Heart right ventricle (tissue), 16 donors: ENCODE measurements at regions not wholly inside any gene's neighbourhood (a gene's known extent, or its start where the extent isn't known, plus 50 kb on each side); places are given as distances from the start of the nearest gene placed in this dataset.

ENCODE experiments used
- ATAC-seq, 8 donors: fragments of 200-7000 bp; cut with Tn5 transposase; one replicate each; pipeline ENCODE4 v1.9.1; 2020; ENCODE audit warnings: mild to moderate bottlenecking in 8 of 8, moderate library complexity in 8 of 8, moderate number of reproducible peaks in 1 of 8
- DNase-seq, 2 donors: peaks; one replicate each; pipeline ENCODE4 v3.0.0-alpha.2; 2020
- H3K27ac ChIP-seq, 10 donors: fragments of 200-600 bp; sonication (generic) in 2 of 10; one replicate each; pipeline versions ENCODE4 v1.5.0 to v1.8.0; 2020 to 2022; ENCODE audit warnings: mild to moderate bottlenecking in 3 of 10
- H3K27me3 ChIP-seq, 7 donors: fragments of 200-600 bp; one replicate each; pipeline ENCODE4 v1.8.0; 2021 to 2022; ENCODE audit warnings: mild to moderate bottlenecking in 2 of 7
- H3K36me3 ChIP-seq, 9 donors: fragments of 200-600 bp; sonication (generic) in 1 of 9; one replicate each; pipeline versions ENCODE4 v1.5.0 to v1.8.0; 2020 to 2022; ENCODE audit warnings: mild to moderate bottlenecking in 2 of 9
- H3K4me1 ChIP-seq, 9 donors: fragments of 200-600 bp; sonication (generic) in 1 of 9; one replicate each; pipeline versions ENCODE4 v1.5.0 to v1.8.0; 2020 to 2022; ENCODE audit warnings: mild to moderate bottlenecking in 4 of 9
- H3K4me3 ChIP-seq, 10 donors: fragments of 200-600 bp; sonication (generic) in 2 of 10; one replicate each; pipeline versions ENCODE4 v1.5.0 to v1.8.0; 2020 to 2022; ENCODE audit warnings: mild to moderate bottlenecking in 7 of 10, moderate library complexity in 2 of 10
- H3K9me3 ChIP-seq, 11 donors: fragments of 200-600 bp in 10 of 11; sonication (generic) in 2 of 11; one replicate each; pipeline versions ENCODE4 v1.5.0 to v1.8.0; 2013 to 2022; ENCODE audit warnings: mild to moderate bottlenecking in 2 of 11, control low read depth in 1 of 11, moderate library complexity in 1 of 11
- CTCF ChIP-seq, 9 donors: fragments of 200-600 bp; sonication (generic) in 2 of 9; IDR thresholded peaks; one replicate each; pipeline versions ENCODE4 v1.5.0 to v1.8.0; 2021 to 2022; ENCODE audit warnings: antibody characterized with exemption in 9 of 9, mild to moderate bottlenecking in 5 of 9, moderate library complexity in 1 of 9
- WGBS, 2 donors: extraction: QIAGEN DNeasy Blood & Tissue Kit; methylation state at CpG; one replicate each; pipeline ENCODE4 v1.1.7; 2013; ENCODE audit warnings: inconsistent platforms in 1 of 2; 5-methylcytosine and 5-hydroxymethylcytosine counted together
- intact Hi-C, 10 donors: fragments of 100-400 bp; cut with DNase I; formaldehyde crosslinking; loops; one replicate each; pipeline versions ENCODE4 v1.11.1 to v1.14.2; 2022
- donor health status: Arrhythmogenic right ventricular cardiomyopathy.
- donor health status: ischemic (EF 13 %, LVEDD 7.1; RV severe dilation, severe dysfunction).
- donor health status: healthy with polysubstance abuse.
- donor health status: DM: no; HTN: yes; CAD: no.
- donor health status: DM: no; HTN: no; CAD: no.
- donor health status: ischemic (EF 25% LVEDD 6.9; RV normal size, moderate dysfunction).
- donor health status: ischemic (EF 25% LVEDD 5.7; RV mildly dilated, moderate dysfunction).
- donor health status: healthy.
- donor health status: DM: yes; HTN: yes; CAD: no.
- donor health status: Ischemic cardiomyopathy.
- donor health status: ischemic (EF 35%, LVEDD 5.7; RV mildly dilated, moderate dysfunction).
- donor health status: nonischemic (EF 11% LVEDD 7.7; RV severe dilation, severe dysfunction).
- donor health status: DM: yes; HTN: yes; CAD: no.
- donor health status: PGD.
- donor health status: ischemic (EF 29% LVEDD 5.4; RV normal size, mild dysfunction).
- donor health status: nonischemic (EF 23%, LVEDD 6.1; RV moderate dilation, normal function).

DNA sequence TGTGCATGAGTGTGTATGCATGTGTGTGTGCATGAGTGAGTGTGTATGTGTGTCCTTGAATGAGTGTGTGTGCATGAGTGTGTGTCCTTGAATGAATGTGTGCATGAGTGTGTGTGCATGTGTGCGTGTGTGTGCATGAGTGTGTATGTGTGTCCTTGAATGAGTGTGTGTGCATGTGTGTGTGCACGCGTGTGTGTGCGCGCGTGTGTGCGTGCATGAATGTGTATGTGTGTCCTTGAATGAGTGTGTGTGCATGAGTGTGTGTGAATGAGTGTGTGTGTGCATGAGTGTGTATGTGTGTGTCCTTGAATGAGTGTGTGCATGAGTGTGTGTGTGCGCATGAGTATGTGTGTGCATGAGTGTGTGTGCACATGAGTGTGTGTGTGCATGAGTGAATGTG lies 271.9 kb downstream of the RNF144A start:
- no peak for TF ChIP-seq CTCF (IDR thresholded peaks at IDR 0.05)
- 72 to 78% methylated on average over 8 of the region's 8 CpGs for WGBS, 2 donors
- DNase-seq (no peak), ATAC-seq (no peak)
- no peaks in the 10 kb centered on the region for H3K4me1 ChIP-seq
- H3K36me3 ChIP-seq, result no peaks in the 10 kb centered on the region
- no peak overlapping the region for H3K27ac ChIP-seq
- intact Hi-C loops, result no loop called here
- peaks cover 0 to 4% (median 0%) of the 10 kb centered on the region in 7 donors for H3K27me3 ChIP-seq
- no peaks in the 10 kb centered on the region for H3K9me3 ChIP-seq
- no peak overlapping the region for H3K4me3 ChIP-seq

GRCh38 chr2:7190587-7191324 lies 273.5 kb downstream of the RNF144A start:
- ATAC-seq, result no peak
- no peaks in the 10 kb centered on the region for H3K36me3 ChIP-seq
- no peak overlapping the region for H3K27ac ChIP-seq
- H3K9me3 ChIP-seq, result no peaks in the 10 kb centered on the region
- intact Hi-C loops, result no loop called here
- no peaks in the 10 kb centered on the region for H3K4me1 ChIP-seq
- DNase-seq, result no peak
- no peak for TF ChIP-seq CTCF (IDR thresholded peaks at IDR 0.05)
- no peak overlapping the region for H3K4me3 ChIP-seq
- H3K27me3 ChIP-seq, result peaks cover 0 to 4% (median 0%) of the 10 kb centered on the region in 7 donors
- WGBS, 2 donors, result 78 to 84% methylated on average over 5 of the region's 5 CpGs

- 20 to 32% methylated on average over 4 of the region's 4 CpGs for WGBS, 2 donors
- peaks cover 0 to 4% (median 0%) of the 10 kb centered on the region in 7 donors for H3K27me3 ChIP-seq
- H3K27ac ChIP-seq, result no peak overlapping the region
- no peaks in the 10 kb centered on the region for H3K36me3 ChIP-seq
- no peak overlapping the region for H3K4me3 ChIP-seq
- no peak for DNase-seq
- TF ChIP-seq CTCF (IDR thresholded peaks at IDR 0.05), result no peak
- no peaks in the 10 kb centered on the region for H3K9me3 ChIP-seq
- ATAC-seq, result no peak
- intact Hi-C loops, result no loop called here
- H3K4me1 ChIP-seq, result no peaks in the 10 kb centered on the region
These were observed 274.7 kb downstream of the RNF144A start for GRCh38 chr2:7191932-7192331.

DNA sequence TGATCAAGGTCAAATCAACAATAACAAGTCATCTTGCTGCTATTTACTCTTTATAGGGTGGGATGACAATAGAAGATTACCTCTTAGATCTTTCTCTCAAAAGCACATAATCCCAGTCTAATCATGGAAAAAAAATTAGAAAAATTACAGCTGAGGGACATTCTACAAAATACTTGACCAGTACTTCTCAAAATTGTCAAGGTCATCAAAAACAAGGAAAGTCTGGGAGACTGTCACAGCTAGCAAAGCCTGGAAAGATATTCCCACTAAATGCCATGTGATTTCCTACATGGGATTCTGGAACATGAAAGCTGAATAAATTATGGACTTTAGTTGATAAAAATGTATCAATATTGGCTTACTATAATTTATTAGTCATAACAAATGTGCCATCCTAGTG lies 276.2 kb downstream of the RNF144A start:
- no peak overlapping the region for H3K27ac ChIP-seq
- peaks cover 0 to 4% (median 0%) of the 10 kb centered on the region in 7 donors for H3K27me3 ChIP-seq
- DNase-seq (no peak), ATAC-seq (no peak)
- intact Hi-C loops, result no loop called here
- no peaks in the 10 kb centered on the region for H3K36me3 ChIP-seq
- TF ChIP-seq CTCF (IDR thresholded peaks at IDR 0.05), result no peak
- H3K4me1 ChIP-seq, result no peaks in the 10 kb centered on the region
- no peak overlapping the region for H3K4me3 ChIP-seq
- H3K9me3 ChIP-seq, result no peaks in the 10 kb centered on the region
